OCI-LY3 (cell line): ENCODE measurements at regions not wholly inside any gene's neighbourhood (a gene's known extent, or its start where the extent isn't known, plus 50 kb on each side); places are given as distances from the start of the nearest gene placed in this dataset.

ENCODE experiments used
- H2AFZ ChIP-seq: fragments of 200-600, 300-600 bp; shearing (Covaris generic); 2 replicates; pipeline ENCODE4 v1.6.0; 2014; ENCODE audit warnings: antibody characterized with exemption, low read depth, low read length
- H3K27ac ChIP-seq: fragments of 200-600, 300-600 bp; sonication (generic); 2 replicates; pipeline ENCODE4 v1.5.1; 2014; ENCODE audit warnings: mild to moderate bottlenecking, low read length, moderate library complexity, mixed read lengths
- H3K27me3 ChIP-seq: fragments of 200-600, 300-600 bp; sonication (generic); 2 replicates; pipeline ENCODE4 v1.6.1; 2014; ENCODE audit warnings: low read depth, low read length, mixed read lengths
- H3K36me3 ChIP-seq: fragments of 200-600, 300-600 bp; sonication (generic); replicated peaks from 2 replicates; pipeline ENCODE3; 2014; ENCODE audit warnings: low read depth, low read length, mixed read lengths
- H3K4me1 ChIP-seq: fragments of 300-600, 200-600 bp; sonication (generic); 2 replicates; pipeline ENCODE4 v1.6.1; 2014; ENCODE audit warnings: low read length, mixed read lengths
- H3K4me2 ChIP-seq: fragments of 200-600, 300-600 bp; sonication (generic); 2 replicates; pipeline ENCODE4 v1.6.1; 2014; ENCODE audit warnings: low read length, mixed read lengths
- H3K4me3 ChIP-seq: fragments of 300-600, 200-600 bp; sonication (generic); 2 replicates; pipeline ENCODE4 v1.5.1; 2014; ENCODE audit warnings: antibody characterized with exemption, mild to moderate bottlenecking, low read length, moderate library complexity
- H3K79me2 ChIP-seq: fragments of 300-600, 200-600 bp; shearing (Covaris generic); 2 replicates; pipeline ENCODE4 v1.6.1; 2014; ENCODE audit warnings: mild to moderate bottlenecking, low read length, mixed read lengths
- H3K9ac ChIP-seq: fragments of 300-600, 200-600 bp; shearing (Covaris generic); 2 replicates; pipeline ENCODE4 v1.6.0; 2014; ENCODE audit warnings: mild to moderate bottlenecking, low read length, moderate library complexity
- H3K9me3 ChIP-seq: fragments of 200-600, 300-600 bp; shearing (Covaris generic); 2 replicates; pipeline ENCODE4 v1.6.1; 2014; ENCODE audit warnings: low read length, mixed read lengths; ENCODE audit not compliant: insufficient read depth
- H4K20me1 ChIP-seq: fragments of 200-600, 300-600 bp; sonication (generic); 2 replicates; pipeline ENCODE4 v1.6.1; 2016; ENCODE audit warnings: low read length, mixed read lengths; ENCODE audit not compliant: insufficient read depth
- EZH2phosphoT487 ChIP-seq: fragments of 200-600 bp; shearing (Covaris generic); IDR thresholded peaks from 2 replicates; pipeline ENCODE4 v1.6.1; 2018; ENCODE audit warnings: antibody characterized with exemption, mixed run types, low read depth
- TF ChIP-seq, protein P1 (sequence below): fragments of 200-600, 300-600 bp; sonication (generic); IDR thresholded peaks from 2 replicates; pipeline ENCODE4 v1.5.1; 2014; ENCODE audit warnings: antibody characterized with exemption, low read length, low read depth

GRCh38 chr14:55891692-55892091, 226.5 kb upstream of the PELI2 start:
- Histone ChIP-seq H3K36me3 (no peaks in the 10 kb centered on the region), H3K79me2 (no peaks in the 10 kb centered on the region), H3K9me3 (no peaks in the 10 kb centered on the region), H3K4me2 (no peak overlapping the region), H3K27me3 (peaks cover 41% of the 10 kb centered on the region), H3K27ac (no peak overlapping the region), H3K4me3 (no peak overlapping the region), H2AFZ (no peak overlapping the region), H3K9ac (no peak overlapping the region), H4K20me1 (no peaks in the 10 kb centered on the region), H3K4me1 (no peaks in the 10 kb centered on the region)
- no peak for TF ChIP-seq EZH2phosphoT487
- TF ChIP-seq, protein P1, sequence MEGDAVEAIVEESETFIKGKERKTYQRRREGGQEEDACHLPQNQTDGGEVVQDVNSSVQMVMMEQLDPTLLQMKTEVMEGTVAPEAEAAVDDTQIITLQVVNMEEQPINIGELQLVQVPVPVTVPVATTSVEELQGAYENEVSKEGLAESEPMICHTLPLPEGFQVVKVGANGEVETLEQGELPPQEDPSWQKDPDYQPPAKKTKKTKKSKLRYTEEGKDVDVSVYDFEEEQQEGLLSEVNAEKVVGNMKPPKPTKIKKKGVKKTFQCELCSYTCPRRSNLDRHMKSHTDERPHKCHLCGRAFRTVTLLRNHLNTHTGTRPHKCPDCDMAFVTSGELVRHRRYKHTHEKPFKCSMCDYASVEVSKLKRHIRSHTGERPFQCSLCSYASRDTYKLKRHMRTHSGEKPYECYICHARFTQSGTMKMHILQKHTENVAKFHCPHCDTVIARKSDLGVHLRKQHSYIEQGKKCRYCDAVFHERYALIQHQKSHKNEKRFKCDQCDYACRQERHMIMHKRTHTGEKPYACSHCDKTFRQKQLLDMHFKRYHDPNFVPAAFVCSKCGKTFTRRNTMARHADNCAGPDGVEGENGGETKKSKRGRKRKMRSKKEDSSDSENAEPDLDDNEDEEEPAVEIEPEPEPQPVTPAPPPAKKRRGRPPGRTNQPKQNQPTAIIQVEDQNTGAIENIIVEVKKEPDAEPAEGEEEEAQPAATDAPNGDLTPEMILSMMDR, result no peak

DNA sequence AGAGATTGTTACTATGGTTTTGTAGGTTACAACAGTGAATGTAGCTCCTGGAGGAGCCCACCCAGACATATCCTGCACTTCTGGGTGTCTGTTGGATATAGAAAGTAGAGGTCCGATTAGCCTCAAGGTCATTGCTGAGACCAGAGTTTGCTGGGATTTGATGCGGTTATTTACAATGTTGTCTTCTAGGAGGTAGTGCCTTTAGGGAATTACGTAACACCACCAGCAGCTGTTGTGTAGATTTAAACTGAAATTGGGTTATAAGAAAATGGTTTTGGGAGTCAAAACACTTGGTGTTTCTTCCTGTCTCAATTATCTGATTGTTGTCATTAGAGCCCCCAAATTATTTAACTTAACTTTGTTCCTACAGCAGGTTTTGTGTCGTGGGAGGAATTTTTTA, 225.3 kb upstream of the PELI2 start:
- Histone ChIP-seq H3K9me3 (no peaks in the 10 kb centered on the region), H3K36me3 (no peaks in the 10 kb centered on the region), H3K4me3 (no peak overlapping the region), H3K4me1 (no peaks in the 10 kb centered on the region), H3K9ac (no peak overlapping the region), H3K79me2 (no peaks in the 10 kb centered on the region), H2AFZ (no peak overlapping the region), H4K20me1 (no peaks in the 10 kb centered on the region), H3K27ac (no peak overlapping the region), H3K27me3 (peaks cover 41% of the 10 kb centered on the region), H3K4me2 (no peak overlapping the region)
- TF ChIP-seq, protein P1, result no peak
- TF ChIP-seq EZH2phosphoT487, result no peak

DNA sequence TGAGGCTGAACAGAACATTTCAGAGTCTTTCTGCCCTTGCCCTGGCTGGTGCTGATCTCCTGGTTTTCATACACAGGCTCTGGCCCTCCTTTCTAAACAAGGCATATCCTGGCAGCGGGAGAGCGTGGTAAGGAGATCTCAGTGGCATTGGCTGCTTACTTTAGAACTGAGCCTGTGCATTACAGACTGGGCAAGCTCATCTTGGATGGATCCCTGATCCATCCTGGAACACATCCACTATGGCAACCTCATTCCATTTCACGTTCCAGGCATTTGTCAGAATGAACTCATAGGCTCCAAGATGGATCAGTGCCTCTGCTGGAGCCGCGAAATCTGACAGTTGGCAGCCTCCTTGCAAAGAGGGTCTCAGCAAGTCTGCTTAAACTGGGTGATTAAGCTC, 224.5 kb upstream of the PELI2 start:
- Histone ChIP-seq H3K27me3 (peaks cover 35% of the 10 kb centered on the region), H4K20me1 (no peaks in the 10 kb centered on the region), H3K4me3 (no peak overlapping the region), H3K4me1 (no peaks in the 10 kb centered on the region), H3K9me3 (no peaks in the 10 kb centered on the region), H3K9ac (no peak overlapping the region), H3K79me2 (no peaks in the 10 kb centered on the region), H3K4me2 (no peak overlapping the region), H3K36me3 (no peaks in the 10 kb centered on the region), H3K27ac (no peak overlapping the region), H2AFZ (no peak overlapping the region)
- TF ChIP-seq EZH2phosphoT487, result no peak
- TF ChIP-seq, protein P1, result no peak

GRCh38 chr14:55897031-55897430, 221.2 kb upstream of the PELI2 start:
- no peak overlapping the region for H3K27ac ChIP-seq
- H3K9ac ChIP-seq, result no peak overlapping the region
- no peak overlapping the region for H3K4me2 ChIP-seq
- no peaks in the 10 kb centered on the region for H3K36me3 ChIP-seq
- no peaks in the 10 kb centered on the region for H3K9me3 ChIP-seq
- H2AFZ ChIP-seq, result no peak overlapping the region
- TF ChIP-seq, protein P1, result no peak
- no peak for TF ChIP-seq EZH2phosphoT487
- H4K20me1 ChIP-seq, result no peaks in the 10 kb centered on the region
- no peaks in the 10 kb centered on the region for H3K4me1 ChIP-seq
- no peak overlapping the region for H3K4me3 ChIP-seq
- no peaks in the 10 kb centered on the region for H3K79me2 ChIP-seq
- H3K27me3 ChIP-seq, result peaks cover 28% of the 10 kb centered on the region
